ENCODE measurements at regions not wholly inside any gene's neighbourhood (a gene's known extent, or its start where the extent isn't known, plus 50 kb on each side); places are given as distances from the start of the nearest gene placed in this dataset.
A peak's percentile ranks its signal among the peaks of the same experiment; 100 is the strongest.

DNA sequence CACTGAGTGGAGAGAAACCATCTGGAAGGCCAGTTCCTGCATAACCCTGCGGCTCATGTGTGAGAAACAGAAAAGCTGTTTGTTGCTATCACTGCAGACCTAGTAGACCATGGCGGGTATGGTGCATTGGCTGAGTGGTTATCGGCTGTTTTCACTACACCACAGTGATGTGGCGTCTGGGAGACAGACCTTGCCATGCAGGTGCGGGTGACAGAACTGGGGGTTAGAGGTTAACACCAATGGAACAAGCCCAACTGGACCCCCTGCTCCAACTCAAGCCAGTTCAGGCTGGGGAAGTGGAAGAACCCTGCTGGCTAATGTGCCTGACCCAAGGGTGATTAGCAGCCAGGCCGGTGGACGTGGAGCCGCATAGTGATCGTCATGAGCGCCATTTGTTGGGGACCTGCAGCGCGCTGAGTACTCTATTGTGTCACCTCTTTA, 91.9 kb downstream of the IRF8 start:
- DNase-seq (ENCODE audit: low spot score) = no peak

DNA sequence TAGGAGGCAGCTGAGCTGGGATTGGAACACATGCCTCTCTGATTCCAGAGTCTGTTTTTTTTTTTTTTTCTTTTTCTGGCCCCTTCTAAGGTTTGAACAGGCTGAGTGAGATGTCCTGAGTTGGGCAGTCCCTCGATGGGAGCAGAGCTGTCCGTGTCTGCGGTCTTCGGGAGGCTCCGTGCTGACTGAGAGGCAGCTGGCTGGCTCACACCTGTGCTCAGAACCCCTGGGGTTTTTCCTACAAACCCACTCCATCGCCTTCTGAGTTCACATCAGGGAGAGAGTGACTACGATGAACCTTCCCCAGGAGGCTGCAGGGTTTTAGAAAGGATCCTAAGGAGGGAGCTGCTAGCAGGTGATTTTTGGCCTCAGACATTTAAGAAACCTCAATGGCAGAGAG, 92.5 kb downstream of the IRF8 start:
- DNase-seq (ENCODE audit: low spot score) = no peak

DNA sequence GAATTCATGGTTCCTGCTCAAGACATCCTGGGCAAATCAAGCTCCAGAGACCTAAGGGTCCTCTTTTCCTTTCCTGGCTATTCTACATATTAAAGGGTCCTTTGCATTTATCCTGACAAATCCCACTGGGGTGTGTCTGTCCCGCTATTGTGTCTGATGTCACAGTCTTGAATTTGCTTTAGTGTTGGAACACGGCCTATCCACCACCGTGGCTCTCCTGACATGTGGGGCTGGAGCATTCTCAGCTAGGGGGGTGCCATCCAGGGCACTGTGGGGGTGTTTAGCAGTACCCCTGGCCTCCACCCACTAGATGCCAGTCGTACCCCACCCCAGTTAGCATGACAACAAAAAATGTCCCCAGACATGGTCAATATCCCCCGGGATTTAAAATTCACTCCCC, 92.9 kb downstream of the IRF8 start:
- no peak for DNase-seq (ENCODE audit: low spot score)

DNA sequence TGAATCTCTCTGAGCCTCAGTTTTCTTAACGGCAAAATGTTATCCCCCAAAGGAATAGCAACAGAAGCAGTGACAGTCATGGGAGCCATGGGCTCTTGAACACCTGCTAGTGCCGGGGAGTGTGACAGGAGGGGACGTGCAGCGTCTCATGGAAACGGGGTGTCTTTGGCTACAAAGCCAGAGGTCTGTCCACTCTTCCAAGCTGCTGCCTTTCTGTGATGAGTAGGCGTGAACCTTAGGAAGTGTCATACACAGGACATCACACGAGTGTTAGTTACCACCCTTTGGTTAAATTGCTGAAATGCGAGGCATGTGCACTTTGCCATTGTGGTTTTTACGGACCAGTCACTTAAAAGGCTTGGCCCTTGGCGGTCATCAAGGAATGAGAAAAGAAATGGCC, 93.4 kb downstream of the IRF8 start:
- DNase-seq (ENCODE audit: low spot score) = no peak

DNA sequence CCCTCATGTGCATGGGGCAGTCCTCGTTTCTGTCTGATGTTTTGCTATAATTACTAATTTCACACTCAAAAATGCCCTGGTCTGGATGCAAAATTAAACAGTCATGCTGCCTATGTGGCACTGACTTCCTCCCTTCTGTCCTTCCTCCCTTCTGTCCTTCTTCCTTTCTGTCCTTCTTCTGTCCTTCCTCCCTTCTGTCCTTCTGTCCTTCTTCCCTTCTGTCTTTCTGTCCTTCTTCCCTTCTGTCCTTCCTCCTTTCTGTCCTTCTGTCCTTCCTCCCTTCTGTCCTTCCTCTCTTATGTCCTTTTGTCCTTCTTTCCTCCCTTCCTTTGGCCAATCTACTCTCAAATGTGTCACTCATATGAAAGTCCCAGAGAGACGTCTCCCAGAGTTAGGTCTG, 93.8 kb downstream of the IRF8 start:
- no peak for DNase-seq (ENCODE audit: low spot score)

DNA sequence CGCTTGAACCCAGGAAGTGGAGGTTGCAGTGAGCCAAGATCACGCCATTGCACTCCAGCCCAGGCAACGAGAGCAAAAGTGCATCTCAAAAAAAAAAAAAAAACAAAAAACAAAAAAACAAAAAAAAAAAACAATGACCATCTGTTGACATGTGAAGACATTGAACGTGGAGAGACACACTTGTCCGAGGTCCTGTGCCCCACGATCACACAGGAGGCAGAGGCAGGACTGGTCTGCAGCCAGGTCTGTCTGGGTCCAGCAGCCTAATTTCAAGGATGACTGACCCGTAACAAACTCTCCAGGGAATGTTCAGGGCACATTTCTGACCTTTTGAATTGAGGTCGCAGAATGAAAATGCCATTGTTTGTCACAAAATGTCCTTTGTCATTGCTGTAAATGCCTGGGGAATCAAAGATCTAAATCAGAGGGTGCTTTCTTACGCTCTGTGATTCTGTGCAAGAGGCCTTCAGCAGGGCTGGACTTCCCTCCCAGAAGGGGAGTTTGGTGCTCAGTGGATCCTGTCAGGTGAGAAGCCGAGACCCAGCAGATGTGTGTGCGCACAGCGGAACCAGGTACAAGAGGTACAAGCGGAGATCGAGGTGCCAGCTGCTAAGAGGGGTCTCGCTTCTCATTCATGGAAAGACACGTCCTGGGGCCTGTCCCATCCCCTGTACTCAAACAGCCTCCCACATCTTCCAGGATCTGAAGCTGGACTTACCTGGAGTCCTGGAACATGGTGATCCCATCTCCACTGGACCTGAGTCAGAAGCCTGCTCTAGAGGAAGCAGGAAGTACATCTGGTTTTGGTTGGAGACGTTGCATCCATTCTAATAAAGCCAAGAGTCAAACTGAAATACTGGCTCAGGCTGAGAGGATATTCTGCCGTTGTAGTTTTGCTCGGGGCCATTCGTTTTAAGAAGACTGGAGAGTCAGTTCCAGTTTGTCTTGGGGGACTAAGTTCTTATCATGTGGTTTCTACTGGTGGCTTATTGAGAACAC, 95.8 kb downstream of the IRF8 start:
- DNase-seq (ENCODE audit: low spot score) = no peak

DNA sequence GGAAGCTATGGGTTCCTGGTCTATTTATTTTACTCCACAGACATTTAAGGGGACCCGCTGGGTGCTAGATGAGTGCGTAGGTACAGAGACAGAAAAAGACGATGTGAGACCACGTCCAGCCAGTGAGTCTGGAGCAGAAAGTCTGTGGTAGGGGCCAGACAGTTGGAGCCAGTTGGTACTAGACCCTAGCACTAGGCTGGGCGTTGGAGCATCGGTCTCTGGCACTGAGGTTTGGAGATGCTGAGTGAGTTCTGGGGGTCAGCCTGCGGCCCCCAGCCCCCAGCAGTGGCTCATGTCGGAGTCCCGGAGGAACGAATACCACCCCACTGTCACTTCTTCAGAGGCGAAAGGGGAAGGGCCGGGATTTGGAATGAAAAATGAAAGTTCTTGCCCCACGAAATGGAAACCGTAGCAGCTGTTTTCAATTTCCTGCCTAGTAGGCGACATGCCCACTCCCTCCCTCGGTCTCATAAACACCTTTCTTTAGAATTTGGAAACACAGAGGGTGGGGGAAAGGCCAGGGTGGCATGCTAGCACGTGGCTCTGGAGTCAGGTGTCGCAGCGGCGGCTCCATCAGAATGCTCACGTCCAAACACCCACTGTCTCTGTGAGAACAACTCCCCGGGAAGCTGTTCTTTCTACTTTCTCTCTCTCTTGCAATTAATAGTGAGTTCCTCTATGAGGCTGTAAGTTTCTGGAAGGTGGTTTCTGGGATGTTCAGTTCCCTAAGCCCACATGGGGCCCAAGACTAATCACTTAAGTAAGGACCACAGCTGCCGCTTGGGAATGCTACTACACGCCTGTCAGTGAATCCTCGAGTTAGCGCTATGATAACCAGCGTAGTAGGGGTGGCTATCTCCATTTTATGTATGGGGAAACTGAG, 96.8 kb downstream of the IRF8 start:
- no peak for DNase-seq (ENCODE audit: low spot score)

DNA sequence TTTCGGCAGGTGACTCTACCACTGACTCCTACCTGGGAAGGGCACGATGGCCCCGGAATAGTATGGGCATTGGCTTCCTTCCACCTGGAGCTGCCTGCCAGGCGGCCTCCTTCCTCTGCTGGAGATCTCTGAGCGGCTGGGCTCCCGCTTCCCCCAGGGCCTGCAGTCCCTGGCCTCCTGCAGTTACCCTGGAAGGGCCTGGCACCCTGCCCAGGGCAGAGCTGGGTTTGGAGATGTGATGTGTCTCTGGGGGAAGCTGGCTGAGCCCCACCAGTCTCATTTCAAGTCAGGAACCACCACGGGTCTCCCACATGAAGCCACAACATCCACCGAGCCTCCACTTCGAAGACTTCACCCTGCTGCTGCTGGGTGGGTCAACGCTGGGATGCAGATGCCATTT, 97.9 kb downstream of the IRF8 start:
- no peak for DNase-seq (ENCODE audit: low spot score)

DNA sequence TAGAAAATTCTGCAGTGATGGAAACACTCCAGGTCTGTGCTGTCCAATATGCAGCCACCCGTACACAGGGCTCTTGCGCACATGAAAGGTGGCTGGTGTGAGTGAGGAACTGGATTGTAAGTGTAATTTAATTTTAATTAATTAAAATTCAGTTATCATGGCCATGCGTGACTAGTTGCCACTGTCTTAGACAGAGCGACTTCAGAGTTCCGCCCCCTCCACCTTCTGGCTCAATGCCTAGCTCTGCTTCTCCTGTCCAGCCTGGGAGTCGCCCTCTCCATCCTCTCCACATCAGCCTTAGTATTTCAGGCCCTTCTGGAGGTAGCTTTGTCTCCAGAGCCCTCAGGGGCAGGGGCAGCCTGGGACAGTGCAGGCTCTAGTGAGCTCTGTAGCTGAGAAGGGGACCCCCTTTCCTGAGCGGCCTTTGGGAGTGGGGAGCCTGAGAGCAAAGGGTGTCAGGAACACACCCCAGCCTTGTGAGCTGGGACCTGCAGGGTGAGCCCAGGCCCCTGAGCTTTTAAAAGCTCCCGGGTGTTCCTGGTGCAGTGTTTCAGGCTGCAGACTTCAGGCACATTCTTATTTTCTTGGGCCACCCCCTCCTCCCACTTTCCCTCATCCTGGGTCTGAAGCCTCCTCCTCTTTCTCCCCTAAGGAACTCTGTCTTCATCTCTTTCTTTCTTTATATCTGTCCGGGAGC, 99.4 kb downstream of the IRF8 start:
- no peak for DNase-seq (ENCODE audit: low spot score)

DNA sequence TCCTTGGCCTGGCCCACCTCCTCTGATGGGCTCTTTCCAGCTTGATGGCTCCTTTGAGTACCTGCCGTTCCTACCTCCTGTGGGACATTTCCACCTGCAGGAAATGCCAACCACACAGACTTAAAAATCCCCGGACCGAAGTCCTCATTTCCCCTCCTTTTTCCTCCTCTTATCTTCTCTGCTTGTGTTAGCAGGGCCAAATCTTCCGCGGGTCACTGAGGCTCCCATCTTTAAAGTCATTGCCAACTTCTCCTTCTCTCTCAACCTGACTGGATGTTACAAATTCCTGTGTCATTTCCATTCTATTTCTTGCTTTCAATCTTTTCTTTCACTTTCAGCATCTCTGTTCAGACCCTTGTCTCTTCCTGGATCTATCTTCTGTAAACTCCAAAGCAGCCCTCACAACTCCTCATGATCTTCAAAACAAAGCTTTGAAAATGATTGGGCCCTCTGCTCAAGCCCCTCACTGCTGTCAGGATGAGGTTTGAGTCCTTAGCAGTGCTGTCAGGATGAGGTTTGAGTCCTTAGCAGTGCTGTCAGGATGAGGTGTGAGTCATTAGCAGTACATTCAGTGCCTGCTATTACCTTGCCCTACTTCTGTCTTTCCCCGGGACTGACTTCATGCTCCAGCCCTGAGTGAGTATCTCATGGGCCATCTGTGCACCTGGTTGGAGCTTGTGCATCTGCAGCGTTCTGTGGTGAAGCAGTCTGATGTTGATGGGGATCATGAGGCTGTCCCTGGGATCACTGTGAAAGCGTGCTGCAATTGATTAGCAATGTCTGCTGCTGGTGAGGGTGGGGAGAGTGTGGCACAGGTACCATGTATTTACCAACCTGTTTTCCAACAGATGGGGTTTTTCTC, 100.1 kb downstream of the IRF8 start:
- DNase-seq (ENCODE audit: low spot score) = no peak

DNA sequence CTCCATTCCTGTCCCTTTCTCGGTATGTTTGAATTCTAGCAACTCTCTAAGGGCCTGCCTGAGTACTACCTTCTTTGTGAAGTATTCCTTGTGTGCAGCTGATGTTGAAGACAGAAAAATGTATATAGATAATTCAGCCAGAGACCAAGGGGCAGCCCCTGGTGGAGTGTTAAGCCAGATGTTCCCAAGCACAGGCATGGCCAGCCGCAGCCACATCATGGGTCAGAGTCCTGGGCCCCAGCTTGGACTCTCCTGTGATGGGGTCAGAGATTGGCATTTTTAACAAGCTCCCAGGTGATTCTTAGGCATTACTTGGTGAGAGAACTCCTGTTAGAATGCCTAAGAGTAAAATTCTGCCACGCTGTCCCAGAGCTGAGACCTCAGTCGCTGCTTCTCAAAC, 100.8 kb downstream of the IRF8 start:
- DNase-seq (ENCODE audit: low spot score) = no peak

DNA sequence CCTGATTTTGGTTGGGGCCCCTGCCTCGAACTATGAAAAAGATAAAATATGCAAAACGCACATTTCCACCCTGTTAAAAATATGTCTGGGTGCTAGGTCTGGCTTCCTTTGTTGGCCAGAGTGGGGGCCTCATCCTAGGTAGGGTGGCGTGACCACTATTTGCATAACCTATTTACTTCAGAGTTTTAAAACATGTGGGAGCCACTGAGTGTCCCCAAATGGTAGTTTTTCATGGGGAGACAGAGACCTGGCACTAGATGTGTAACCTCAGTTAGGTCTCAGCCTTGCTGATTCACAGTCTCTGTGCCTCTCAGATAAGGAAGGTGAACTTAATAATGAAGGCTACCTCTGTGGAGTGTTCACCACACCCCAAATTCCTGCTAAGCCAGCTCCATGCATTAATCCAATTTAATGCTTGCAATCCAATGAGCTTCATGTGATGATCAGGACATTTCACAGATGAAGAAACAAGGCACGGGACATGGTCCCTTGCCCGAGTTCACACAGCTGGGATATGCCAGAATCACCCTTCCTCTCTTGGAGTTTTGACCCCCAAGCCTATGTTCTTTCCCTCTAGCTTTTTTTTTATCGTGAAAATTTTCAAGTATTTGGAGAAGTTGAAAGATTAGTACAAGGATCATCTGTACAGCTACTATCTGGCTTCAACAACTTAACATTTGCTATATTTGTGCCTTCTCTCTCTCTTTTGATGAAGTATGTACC, 103.4 kb downstream of the IRF8 start:
- no peak for DNase-seq (ENCODE audit: low spot score)

DNA sequence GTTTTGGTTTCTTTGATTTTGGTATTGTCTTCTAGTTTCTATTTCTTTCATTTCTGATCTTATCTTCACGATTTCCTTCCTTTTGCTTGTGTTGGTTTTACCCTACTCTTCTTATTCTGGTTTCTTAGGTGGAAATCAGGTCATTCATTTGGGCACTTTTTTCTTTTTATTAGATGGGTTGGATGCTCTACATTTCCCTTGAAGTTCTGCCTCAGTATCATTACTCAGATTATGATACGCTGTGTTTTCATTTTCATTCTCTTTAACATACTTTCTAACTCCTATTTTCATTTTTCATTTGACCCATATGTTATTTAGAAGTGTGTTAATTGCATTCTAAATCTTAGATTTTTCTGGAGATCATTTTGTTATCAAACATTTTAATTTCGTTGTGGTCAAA, 108.6 kb downstream of the IRF8 start:
- DNase-seq (ENCODE audit: low spot score) = no peak

DNA sequence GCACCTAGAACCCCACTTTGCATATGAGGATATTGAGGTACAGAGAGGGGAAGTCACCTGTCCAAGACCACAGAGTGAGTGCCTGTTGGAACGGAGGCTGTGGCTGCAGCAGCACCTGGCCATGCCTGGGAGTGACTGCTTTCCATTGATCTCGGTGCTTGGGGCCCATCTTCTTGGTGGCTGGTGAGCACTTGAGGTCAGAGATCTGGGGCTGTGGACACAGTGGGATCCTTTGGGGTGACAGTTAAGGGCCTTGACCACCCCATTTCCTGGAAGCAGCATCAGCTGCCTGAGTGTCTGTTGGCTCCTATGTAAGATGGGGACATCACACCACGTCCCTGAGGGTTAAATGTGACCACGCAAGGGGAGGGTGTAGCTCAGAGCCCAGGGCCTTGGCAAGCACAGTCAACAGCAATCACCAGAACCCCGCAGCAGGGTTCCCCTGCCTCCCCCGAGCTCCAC, 111.7 kb downstream of the IRF8 start:
- DNase-seq (ENCODE audit: low spot score) = no peak

DNA sequence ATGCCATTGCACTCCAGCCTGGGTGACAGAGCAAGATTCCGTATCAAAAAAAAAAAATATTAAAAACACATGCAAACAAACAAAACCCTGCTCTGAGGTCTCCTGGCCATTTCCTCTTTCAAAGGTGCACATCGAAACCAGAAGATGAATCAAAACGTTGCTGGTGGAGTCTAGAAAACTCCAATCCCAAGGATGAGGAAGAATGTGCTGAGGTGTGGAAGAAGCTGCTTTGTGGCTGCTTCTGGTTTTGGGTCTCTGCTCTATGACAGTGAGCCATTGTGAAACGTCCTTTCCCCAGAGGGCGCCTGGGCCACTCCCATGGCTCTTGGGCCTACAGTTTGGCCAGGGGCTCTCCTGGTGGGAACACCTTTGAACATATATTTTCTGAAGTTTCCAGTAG, 112.6 kb downstream of the IRF8 start:
- no peak for DNase-seq (ENCODE audit: low spot score)

DNA sequence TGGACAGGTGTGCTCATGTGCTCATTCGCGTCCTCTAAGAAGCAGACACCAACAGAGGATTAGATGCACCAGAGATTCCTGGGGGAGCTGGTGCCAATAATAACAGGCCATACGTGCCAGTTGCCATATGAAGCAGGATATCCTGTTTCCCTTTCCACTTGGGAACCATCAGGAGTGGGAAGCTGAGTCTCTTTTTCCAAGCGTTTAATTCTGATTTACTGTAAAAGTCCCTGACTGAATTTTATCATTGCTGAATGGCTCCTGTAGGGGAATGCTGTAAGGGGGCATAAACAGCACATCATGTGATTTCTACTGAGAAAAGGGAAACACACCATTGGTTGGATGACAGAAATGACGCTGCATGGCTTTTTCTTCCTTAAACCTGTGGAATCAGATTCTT, 113.3 kb downstream of the IRF8 start:
- no peak for DNase-seq (ENCODE audit: low spot score)

DNA sequence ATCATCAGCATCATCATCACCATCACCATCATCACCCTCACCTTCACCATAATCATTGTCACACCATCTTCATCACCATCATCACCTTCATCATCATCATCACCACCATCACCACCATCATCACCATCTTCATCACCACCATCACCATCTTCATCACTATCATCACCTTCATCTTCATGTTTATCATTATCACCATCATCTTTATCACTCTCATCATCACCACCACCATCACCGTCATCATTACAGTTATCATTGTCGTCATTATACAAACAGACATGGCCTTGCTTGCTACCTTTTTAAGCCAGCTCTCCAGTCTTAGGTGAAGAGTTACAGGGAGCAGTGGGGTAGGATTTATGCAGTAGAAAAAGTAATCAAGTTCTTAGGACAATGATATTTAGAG, 114.9 kb downstream of the IRF8 start:
- DNase-seq (ENCODE audit: low spot score) = no peak

DNA sequence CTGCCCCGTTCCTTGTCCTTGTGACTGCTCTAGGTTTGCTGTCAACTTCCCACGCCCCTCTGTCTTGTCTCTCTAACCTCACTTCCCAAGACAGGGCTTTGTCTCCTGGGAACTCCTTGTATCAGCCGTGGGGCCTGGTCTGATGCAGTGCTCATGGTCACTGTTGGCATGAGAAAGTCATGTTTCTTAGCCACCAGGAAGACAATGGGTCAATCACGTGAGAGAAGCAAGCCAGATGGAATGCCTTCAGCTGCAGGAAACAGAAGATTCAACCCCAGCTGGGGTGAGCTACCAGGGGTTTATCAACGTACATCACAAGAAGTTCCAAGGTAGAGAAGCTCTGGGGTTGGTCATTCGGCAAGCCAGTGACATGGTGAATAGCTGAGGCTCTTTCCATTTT, 116.6 kb downstream of the IRF8 start:
- no peak for DNase-seq (ENCODE audit: low spot score)

DNA sequence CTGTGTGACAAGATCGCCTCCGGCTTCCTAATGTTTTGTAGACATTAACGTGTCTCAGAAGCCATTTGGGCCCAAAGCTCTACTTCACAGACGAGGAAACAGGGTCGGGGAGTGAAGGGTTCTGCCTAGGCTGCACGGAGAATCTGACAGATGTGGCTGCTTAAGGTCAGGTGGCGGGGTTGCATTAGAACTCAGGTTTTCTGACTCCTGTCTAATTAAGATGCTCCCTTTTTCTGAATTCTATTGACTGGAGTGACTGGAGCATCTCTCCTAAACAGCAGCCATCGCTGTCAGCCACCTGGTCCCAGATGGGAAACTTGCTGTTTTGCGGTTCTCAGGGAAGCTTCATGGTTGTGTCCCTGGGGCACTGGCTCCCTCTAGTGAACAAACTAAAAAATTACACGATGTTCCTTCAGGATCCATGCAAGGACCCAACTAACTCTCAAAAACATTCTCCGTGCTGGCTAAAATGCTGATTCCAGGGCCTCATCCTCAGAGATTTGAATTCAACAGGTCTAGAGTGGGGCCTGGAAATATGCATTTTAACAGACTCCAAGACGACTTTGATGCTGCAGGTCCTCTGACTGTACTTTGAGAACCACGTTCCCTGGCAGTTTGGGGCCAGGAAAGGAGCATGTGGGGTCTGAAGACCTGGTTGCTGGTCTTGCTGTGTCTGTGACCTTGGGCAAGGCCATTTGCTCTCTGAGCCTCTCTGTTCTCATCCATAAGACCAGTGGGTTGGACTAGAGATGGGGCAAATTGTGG, 117.4 kb downstream of the IRF8 start:
- DNase-seq (ENCODE audit: low spot score) = peak; percentile 60
